ENCODE measurements at regions not wholly inside any gene's neighbourhood (a gene's known extent, or its start where the extent isn't known, plus 50 kb on each side); places are given as distances from the start of the nearest gene placed in this dataset.
"Not testable (repeated sequence)": the region's sequence is repeated elsewhere in the genome, so short reads cannot be mapped to it uniquely, and the experiment has no call there.

DNA sequence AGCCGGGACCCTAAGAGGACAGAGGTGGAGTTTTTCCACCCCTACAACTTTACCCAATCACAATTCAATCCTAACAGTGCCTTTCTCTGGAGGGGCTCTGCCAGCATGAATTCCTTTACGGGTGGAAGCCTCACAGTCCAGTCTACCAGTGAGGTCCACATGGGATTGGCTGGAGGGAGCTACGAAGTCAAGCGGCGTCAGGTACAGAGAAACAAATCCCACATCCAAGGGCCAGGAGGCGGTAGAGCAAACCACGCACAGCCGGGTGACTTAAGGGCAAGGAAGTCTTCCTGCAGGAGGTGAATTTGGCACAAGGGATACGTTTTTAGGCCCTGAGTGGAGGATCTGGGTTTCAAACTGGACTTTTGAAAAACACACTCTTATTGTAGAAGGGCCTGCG lies 199.6 kb downstream of the UQCRFS1 start:
- no peak for DNase-seq (ENCODE audit: low read depth in 2 of 2)

GRCh38 chr19:29012457-29012856 lies 200.5 kb downstream of the UQCRFS1 start:
- DNase-seq (ENCODE audit: low read depth in 2 of 2) = no peak

- DNase-seq (ENCODE audit: low read depth in 2 of 2) = no peak
These were observed 202.7 kb downstream of the UQCRFS1 start for GRCh38 chr19:29010276-29010675.

GRCh38 chr19:29006057-29006735 lies 206.8 kb downstream of the UQCRFS1 start:
- DNase-seq (ENCODE audit: low read depth in 2 of 2) = no peak

DNA sequence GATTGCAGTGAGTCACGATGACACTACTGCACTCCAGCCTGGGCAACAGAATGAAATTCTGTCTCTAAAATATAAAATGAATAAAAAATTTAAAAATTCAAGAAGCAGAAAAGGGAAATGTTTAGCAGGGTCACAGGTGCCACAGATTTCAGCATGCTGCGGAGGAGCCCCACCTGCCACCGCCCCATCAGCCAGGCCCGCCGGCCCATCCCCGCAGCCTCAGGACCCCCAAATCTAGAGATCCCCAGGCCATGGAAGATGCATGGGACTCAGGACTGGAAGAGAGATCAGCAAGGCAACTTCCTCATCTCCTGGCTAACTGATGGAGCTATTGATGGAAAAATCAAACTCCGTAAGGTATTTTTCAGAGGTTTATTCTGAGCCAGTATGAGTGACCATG lies 208.2 kb downstream of the UQCRFS1 start:
- no peak for DNase-seq (ENCODE audit: low read depth in 2 of 2)

GRCh38 chr19:29003641-29004409 lies 209.1 kb downstream of the UQCRFS1 start:
- no peak for DNase-seq (ENCODE audit: low read depth in 2 of 2)

GRCh38 chr19:29002336-29002735 lies 210.6 kb downstream of the UQCRFS1 start:
- no peak for DNase-seq (ENCODE audit: low read depth in 2 of 2)

DNA sequence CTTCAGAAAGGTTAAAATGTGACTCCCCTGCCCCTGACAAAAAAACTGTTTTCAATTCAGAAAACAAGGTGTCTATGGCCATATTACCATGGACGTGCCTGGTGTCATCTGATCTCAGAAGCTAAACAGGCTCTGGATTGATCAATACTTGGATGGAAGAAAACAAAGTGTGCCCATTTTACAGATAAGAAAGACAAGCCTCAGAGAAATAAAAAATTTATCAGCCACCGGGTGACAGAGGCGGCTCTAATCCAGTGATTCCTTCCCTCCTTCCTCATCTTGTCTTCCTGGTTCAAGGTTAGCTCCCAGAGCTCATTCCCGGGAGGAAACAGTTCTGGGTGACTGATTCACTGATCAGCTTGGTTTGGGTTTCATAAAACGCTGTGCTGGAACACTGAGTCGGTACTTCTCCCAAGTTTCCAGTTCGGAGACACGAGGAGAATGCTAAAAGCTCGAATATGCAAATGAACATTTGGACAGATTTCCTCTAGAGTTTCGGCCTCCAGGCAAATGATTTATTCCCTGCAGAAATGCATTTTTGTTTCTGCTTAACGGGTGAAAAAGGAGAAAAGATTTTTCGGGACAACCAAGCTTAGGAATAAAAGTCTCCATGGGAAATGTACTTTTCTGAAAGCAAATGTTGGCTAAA lies 211.2 kb downstream of the UQCRFS1 start:
- DNase-seq (ENCODE audit: low read depth in 2 of 2) = no peak

DNA sequence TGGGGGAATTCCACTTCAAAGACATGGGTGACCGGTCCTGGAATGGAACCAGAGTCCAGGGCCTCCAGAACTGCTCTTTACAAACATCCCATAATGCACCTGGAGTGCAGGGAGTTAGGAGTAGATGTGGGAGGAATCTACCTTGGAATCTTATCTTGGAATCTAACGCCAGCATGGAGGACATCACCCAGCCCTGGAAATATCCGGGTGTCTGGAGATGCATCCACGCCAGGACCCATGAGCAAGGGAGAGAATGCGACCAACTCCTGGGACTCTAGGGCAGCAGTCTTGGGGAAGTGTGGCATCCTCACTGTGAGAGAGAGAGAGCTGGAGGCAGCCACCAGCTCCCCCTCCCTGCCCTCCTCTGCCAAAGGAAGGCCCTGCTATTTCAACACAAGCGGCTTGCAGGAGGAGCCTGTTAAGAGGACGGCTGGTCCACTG lies 211.8 kb downstream of the UQCRFS1 start:
- DNase-seq (ENCODE audit: low read depth in 2 of 2) = no peak

DNA sequence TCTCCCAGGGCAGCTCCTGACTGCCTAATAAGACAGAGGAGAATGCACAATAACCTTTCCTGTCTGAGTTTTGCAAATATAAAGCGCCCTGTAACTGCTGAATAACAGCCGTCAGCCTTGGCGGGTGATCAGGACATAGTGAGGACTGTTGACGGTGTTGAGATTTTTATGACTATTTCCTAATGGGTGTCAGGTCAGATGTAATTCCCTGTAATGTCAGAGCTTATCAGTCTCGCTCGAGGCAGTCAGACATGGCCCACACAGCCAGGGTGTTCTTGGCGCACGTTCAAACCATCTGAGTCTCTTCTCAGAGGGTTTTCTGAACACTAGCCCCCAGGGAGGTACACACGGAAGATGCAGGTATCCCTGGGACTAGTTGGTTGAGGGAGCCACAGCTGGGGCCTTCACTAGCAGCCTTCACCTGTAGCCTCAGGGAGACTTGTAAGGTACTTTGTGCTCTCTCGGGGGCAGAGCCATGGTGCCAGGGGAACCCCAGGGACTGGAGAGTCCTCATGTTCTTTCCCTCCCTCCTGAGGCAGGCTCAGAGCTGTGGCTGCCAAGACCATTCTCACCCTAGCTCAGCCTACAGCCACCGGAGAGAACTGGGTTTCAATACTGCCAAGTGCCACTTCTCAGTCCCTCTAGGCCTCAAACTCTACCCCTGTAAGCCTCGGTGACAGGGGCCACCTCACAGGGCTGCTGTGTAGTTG lies 213.1 kb downstream of the UQCRFS1 start:
- DNase-seq (ENCODE audit: low read depth in 2 of 2) = no peak

- DNase-seq (ENCODE audit: low read depth in 2 of 2) = no peak
These were observed 214.0 kb downstream of the UQCRFS1 start for GRCh38 chr19:28998974-28999373.

DNA sequence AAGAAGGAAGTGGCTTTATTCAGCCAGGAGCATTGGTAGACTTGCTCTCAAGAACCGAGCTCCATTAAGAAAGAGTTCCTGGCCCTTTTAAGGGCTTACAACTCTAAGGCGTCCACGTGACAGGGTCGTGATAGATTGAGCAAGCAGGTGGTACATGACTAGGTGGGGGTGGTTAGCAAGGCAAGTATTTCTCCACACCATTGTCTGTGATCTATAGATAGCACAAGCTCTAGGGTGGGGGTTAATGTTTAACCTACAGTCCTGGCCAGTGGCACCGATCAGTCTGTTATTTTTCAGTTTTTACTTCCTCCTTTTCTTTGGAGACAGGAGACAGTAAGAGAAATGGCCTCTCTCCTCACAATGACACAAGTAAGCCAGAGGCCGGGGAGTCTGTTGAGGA lies 215.1 kb downstream of the UQCRFS1 start:
- not testable (repeated sequence) for DNase-seq (ENCODE audit: low read depth in 2 of 2)

- no peak for DNase-seq (ENCODE audit: low read depth in 2 of 2)
These were observed 222.4 kb downstream of the UQCRFS1 start for GRCh38 chr19:28990522-28990921.

DNA sequence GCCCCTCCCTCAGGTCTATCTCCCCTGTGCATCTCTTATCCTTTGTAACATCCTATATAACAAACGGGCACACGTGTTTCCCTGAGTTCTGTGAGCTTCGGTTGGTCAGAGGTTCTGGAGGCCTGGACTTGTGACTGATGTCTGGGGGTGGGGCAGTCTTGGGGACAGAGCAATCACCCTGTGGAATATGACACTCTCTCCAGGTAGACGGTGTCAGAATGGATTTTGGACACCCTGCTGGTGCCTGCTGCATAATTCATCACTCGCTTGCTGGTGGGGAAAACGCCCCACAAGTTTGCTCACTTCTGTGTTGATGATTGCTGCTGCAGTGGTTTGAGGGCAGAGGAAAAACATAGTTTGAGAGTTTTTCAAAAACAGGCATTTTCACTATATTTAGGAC lies 223.2 kb downstream of the UQCRFS1 start:
- no peak for DNase-seq (ENCODE audit: low read depth in 2 of 2)

DNA sequence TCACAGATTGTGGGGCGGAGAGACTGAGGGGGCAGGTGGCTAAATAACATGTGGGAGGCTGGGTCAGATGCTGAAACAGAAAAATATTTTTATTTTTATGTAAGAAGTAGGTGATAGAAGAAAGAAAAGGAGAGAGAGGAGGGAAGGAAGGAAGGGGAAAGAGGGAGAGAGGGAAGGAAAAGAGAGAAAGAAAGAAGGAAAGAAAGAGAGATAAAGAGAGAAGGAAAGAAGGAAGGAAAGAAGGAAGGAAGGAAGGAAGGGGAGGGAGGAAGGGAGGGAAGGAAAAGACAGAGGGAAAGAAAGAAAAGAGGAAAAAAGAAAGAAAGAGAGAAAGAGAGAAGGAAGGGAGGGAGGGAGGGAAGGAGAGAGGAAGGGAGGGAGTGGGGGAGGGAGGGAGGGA lies 224.9 kb downstream of the UQCRFS1 start:
- DNase-seq (ENCODE audit: low read depth in 2 of 2) = no peak

DNA sequence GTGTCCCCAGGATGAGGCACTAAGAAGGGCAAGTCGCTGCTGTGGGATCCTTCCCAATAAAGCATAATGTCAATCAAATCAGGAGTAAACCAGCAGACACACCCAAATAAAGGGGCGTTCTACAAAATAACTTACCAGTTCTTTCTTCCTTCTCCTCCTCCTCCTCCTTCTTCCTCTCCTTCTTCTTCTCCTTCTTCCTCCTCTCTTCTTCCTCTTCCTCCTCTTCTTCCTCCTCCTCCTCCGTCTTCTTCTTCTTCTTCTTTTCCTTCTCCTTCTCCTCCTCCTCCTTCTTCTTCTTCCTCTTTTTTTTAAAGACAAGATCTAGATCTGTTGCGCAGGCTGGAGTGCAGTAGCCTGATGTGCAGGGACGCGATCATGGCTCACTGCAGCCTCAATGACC lies 225.8 kb downstream of the UQCRFS1 start:
- DNase-seq (ENCODE audit: low read depth in 2 of 2) = no peak

GRCh38 chr19:28985201-28985600 lies 227.8 kb downstream of the UQCRFS1 start:
- no peak for DNase-seq (ENCODE audit: low read depth in 2 of 2)

DNA sequence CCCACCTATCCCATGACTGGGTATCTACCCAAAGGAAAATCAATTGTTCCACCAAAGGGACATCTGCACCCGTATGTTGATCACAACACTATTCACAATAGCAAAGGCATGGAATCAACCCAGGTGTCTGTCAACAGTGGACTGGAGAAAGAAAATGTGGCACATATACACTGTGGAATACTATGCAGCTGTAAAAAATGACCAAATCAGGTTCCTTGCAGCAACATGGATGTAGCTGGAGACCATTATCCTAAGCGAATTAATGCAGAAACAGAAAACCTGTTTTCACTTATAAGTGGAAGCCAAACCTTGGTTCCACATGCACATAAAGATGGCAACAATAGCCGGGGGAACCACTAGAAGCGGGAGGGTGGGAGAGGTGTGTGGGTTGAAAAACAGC lies 228.6 kb downstream of the UQCRFS1 start:
- DNase-seq (ENCODE audit: low read depth in 2 of 2) = no peak

DNA sequence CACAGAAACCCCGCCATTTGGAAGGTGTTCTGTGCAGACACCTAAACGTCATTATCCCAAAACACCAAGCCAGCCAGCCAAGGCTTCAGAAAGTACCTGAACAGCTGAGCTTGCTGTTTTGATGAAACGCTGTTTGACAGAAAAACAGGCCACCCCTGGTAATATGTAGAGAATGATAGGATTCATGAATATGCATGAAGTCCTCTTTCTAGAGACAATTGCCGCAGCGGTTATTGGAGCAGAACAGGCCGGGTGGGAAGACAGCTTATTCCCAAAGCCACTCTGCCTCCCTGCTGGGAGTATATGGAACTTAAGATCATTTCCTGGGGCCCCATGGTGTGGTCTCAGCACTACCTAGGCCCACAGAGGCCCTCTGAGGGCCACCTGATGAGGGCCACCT lies 229.5 kb downstream of the UQCRFS1 start:
- DNase-seq (ENCODE audit: low read depth in 2 of 2) = no peak

- DNase-seq (ENCODE audit: low read depth in 2 of 2) = no peak
These were observed 231.0 kb downstream of the UQCRFS1 start for GRCh38 chr19:28981994-28982393.

DNA sequence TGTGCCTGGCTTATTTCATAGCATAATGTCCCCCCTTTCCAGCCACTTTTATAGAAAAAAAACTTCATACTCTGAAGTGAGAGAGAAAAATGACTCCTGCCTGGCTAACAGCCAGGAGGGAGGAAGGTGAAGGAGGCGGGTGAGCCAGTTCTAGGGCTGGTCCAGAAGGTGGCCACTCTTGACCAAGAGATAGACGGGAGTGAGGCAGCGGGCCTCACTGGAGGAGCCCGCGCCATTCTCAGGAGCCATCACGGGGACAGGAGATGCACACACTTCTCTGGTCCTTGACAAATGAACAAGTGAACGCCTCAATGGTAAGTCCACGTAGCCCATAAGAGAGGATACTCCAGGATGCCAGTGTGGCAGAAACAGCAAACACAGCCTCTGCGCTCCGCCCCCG lies 231.4 kb downstream of the UQCRFS1 start:
- no peak for DNase-seq (ENCODE audit: low read depth in 2 of 2)

GRCh38 chr19:28980236-28980868 lies 232.6 kb downstream of the UQCRFS1 start:
- DNase-seq (ENCODE audit: low read depth in 2 of 2) = no peak
